SU-DHL-6 (cell line): ENCODE measurements at regions not wholly inside any gene's neighbourhood (a gene's known extent, or its start where the extent isn't known, plus 50 kb on each side); places are given as distances from the start of the nearest gene placed in this dataset.

Experiments
- H2AFZ ChIP-seq: fragments of 200-600 bp; sonication (generic); 2 replicates; pipeline ENCODE4 v1.6.1; 2014; ENCODE audit warnings: low read depth, mild to moderate bottlenecking, moderate library complexity, mixed read lengths, antibody characterized with exemption, low read length; ENCODE audit not compliant: severe bottlenecking
- H3F3A ChIP-seq: fragments of 200-600 bp; shearing (Covaris generic); 2 replicates; pipeline ENCODE4 v1.6.0; 2016; ENCODE audit warnings: antibody characterized with exemption, mild to moderate bottlenecking; ENCODE audit not compliant: insufficient read depth
- H3K27ac ChIP-seq: fragments of 200-600 bp; sonication (generic); 2 replicates; pipeline ENCODE4 v1.5.1; 2016; ENCODE audit warnings: low read depth, mild to moderate bottlenecking, low read length, moderate library complexity, mixed read lengths
- H3K27me3 ChIP-seq: fragments of 200-600 bp; sonication (generic), shearing (Covaris generic); 2 replicates; pipeline ENCODE4 v1.6.0; 2014; ENCODE audit warnings: mild to moderate bottlenecking, low read length
- H3K36me3 ChIP-seq: fragments of 200-600 bp; sonication (generic); 2 replicates; pipeline ENCODE4 v1.6.1; 2014; ENCODE audit warnings: mild to moderate bottlenecking, low read length, mixed read lengths
- H3K4me2 ChIP-seq: fragments of 300-600, 200-600 bp; shearing (Covaris generic), sonication (generic); 2 replicates; pipeline ENCODE4 v1.6.0; 2014; ENCODE audit warnings: low read length, low read depth, mild to moderate bottlenecking; ENCODE audit not compliant: poor library complexity, severe bottlenecking
- H3K4me3 ChIP-seq: fragments of 200-600 bp; sonication (generic); 2 replicates; pipeline ENCODE4 v1.5.1; 2014; ENCODE audit warnings: antibody characterized with exemption, low read length, mild to moderate bottlenecking, mixed read lengths; ENCODE audit not compliant: insufficient read depth, poor library complexity, severe bottlenecking
- H3K79me2 ChIP-seq: fragments of 200-600 bp; sonication (generic); 2 replicates; pipeline ENCODE4 v1.6.1; 2014; ENCODE audit warnings: mild to moderate bottlenecking, low read length, moderate library complexity; ENCODE audit not compliant: insufficient read depth
- H3K9ac ChIP-seq: fragments of 200-600 bp; sonication (generic); 2 replicates; pipeline ENCODE4 v1.7.0; 2014; ENCODE audit warnings: mild to moderate bottlenecking, low read length
- H3K9me2 ChIP-seq: fragments of 200-600 bp; sonication (generic); replicated peaks from 2 replicates; pipeline ENCODE4 v1.6.1; 2014; ENCODE audit warnings: low read length; ENCODE audit not compliant: insufficient read depth
- H3K9me3 ChIP-seq: fragments of 200-600 bp; sonication (generic); 2 replicates; pipeline ENCODE4 v1.6.1; 2014; ENCODE audit warnings: low read length, mixed read lengths; ENCODE audit not compliant: insufficient read depth
- H4K20me1 ChIP-seq: fragments of 200-600 bp; sonication (generic); 2 replicates; pipeline ENCODE4 v1.6.1; 2014; ENCODE audit warnings: low read depth, mild to moderate bottlenecking, antibody characterized with exemption, low read length, moderate library complexity, mixed read lengths
- EZH2phosphoT487 ChIP-seq: fragments of 200-600 bp; sonication (generic), shearing (Covaris generic); conservative IDR thresholded peaks from 2 replicates; pipeline ENCODE4 v1.6.1; 2018; ENCODE audit warnings: mild to moderate bottlenecking, antibody characterized with exemption, low read length, moderate library complexity, mixed read lengths
- TF ChIP-seq, protein P1 (sequence below): fragments of 200-600 bp; sonication (generic); IDR thresholded peaks from one replicate; pipeline ENCODE4 v1.5.1; 2017; ENCODE audit warnings: antibody characterized with exemption, mild to moderate bottlenecking, low read length, moderate library complexity; ENCODE audit not compliant: insufficient read depth, poor library complexity, severe bottlenecking

- no peak overlapping the region for H3K9ac ChIP-seq
- H3F3A ChIP-seq = no peaks in the 10 kb centered on the region
- H3K27ac ChIP-seq = no peak overlapping the region
- H2AFZ ChIP-seq = no peak overlapping the region
- H3K27me3 ChIP-seq = no peaks in the 10 kb centered on the region
- no peaks in the 10 kb centered on the region for H3K9me3 ChIP-seq
- no peaks in the 10 kb centered on the region for H3K79me2 ChIP-seq
- no peak overlapping the region for H3K4me2 ChIP-seq
- no peaks in the 10 kb centered on the region for H4K20me1 ChIP-seq
- H3K36me3 ChIP-seq = no peaks in the 10 kb centered on the region
- TF ChIP-seq, protein P1, sequence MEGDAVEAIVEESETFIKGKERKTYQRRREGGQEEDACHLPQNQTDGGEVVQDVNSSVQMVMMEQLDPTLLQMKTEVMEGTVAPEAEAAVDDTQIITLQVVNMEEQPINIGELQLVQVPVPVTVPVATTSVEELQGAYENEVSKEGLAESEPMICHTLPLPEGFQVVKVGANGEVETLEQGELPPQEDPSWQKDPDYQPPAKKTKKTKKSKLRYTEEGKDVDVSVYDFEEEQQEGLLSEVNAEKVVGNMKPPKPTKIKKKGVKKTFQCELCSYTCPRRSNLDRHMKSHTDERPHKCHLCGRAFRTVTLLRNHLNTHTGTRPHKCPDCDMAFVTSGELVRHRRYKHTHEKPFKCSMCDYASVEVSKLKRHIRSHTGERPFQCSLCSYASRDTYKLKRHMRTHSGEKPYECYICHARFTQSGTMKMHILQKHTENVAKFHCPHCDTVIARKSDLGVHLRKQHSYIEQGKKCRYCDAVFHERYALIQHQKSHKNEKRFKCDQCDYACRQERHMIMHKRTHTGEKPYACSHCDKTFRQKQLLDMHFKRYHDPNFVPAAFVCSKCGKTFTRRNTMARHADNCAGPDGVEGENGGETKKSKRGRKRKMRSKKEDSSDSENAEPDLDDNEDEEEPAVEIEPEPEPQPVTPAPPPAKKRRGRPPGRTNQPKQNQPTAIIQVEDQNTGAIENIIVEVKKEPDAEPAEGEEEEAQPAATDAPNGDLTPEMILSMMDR = peak; percentile 15
- no peak for TF ChIP-seq EZH2phosphoT487
- no peak overlapping the region for H3K4me3 ChIP-seq
- H3K9me2 ChIP-seq = no peaks in the 10 kb centered on the region
Observed at GRCh38 chr5:174409070-174409469, 315.3 kb upstream of the MSX2 start.

- Histone ChIP-seq H3K4me2 (no peak overlapping the region), H3K27ac (no peak overlapping the region), H4K20me1 (no peaks in the 10 kb centered on the region), H3K9me3 (no peaks in the 10 kb centered on the region), H3F3A (no peaks in the 10 kb centered on the region), H3K4me3 (no peak overlapping the region), H2AFZ (no peak overlapping the region), H3K36me3 (no peaks in the 10 kb centered on the region), H3K9ac (no peak overlapping the region), H3K27me3 (no peaks in the 10 kb centered on the region), H3K9me2 (no peaks in the 10 kb centered on the region), H3K79me2 (no peaks in the 10 kb centered on the region)
- no peak for TF ChIP-seq EZH2phosphoT487
- TF ChIP-seq, protein P1 = no peak
Observed at GRCh38 chr5:174409971-174410370, 314.4 kb upstream of the MSX2 start.

DNA sequence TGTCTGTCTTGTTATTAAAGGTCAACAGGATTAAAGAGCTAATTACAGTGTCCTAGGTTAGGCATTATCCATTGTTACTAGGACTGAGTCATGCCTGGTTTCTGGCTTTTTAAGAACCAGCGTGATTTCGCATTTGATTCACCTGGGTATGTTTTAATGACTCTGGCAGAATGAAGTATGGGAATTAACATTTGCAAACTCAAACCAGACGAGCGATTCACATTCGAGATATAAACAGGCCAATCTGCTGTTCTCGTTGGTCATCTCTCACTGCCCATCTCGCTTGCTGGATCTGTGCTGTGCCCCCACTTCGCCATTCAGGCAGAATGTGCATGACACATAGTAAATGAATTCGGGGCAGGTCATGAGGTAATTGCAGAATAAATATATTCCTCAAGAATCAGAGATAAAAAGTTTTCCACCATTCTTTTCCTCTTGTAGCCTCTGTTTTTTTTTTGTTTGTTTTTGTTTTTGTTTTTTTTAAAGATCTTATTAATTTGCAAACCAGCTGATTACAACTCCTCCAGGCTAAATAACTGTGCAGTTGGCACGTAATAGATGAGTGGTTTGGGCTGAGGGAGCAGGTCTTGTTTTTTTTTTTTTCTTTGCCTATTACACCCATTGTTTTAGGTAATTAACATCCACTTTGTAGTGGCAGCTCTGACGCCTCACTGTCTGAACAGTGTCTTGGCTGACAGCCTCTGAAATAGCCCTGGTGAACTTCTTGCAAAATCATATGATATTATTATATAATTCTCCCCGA is 313.5 kb upstream of the MSX2 start:
- Histone ChIP-seq H3K9me2 (no peaks in the 10 kb centered on the region), H3K4me3 (no peak overlapping the region), H3K27ac (no peak overlapping the region), H3K4me2 (no peak overlapping the region), H3K27me3 (no peaks in the 10 kb centered on the region), H3K36me3 (no peaks in the 10 kb centered on the region), H3K9me3 (no peaks in the 10 kb centered on the region), H4K20me1 (no peaks in the 10 kb centered on the region), H3K79me2 (no peaks in the 10 kb centered on the region), H3K9ac (no peak overlapping the region), H2AFZ (no peak overlapping the region), H3F3A (no peaks in the 10 kb centered on the region)
- TF ChIP-seq, protein P1 = no peak
- TF ChIP-seq EZH2phosphoT487 = no peak
